Ecto neural progenitor cell (in vitro differentiated cells): ENCODE measurements at regions not wholly inside any gene's neighbourhood (a gene's known extent, or its start where the extent isn't known, plus 50 kb on each side); places are given as distances from the start of the nearest gene placed in this dataset.

Experiments used
- DNase-seq: peaks from one replicate; pipeline ENCODE4 v3.0.0-alpha.2; 2018; ENCODE audit warnings: low spot score

GRCh38 chr5:109468737-109469420, 59.1 kb upstream of the PJA2 start:
- peak; percentile 61 for DNase-seq

- DNase-seq, result no peak
Observed at GRCh38 chr5:109468288-109468676, 58.5 kb upstream of the PJA2 start.

GRCh38 chr5:109467058-109467457, 57.3 kb upstream of the PJA2 start:
- no peak for DNase-seq
